ENCODE measurements at regions not wholly inside any gene's neighbourhood (a gene's known extent, or its start where the extent isn't known, plus 50 kb on each side); places are given as distances from the start of the nearest gene placed in this dataset.

DNA sequence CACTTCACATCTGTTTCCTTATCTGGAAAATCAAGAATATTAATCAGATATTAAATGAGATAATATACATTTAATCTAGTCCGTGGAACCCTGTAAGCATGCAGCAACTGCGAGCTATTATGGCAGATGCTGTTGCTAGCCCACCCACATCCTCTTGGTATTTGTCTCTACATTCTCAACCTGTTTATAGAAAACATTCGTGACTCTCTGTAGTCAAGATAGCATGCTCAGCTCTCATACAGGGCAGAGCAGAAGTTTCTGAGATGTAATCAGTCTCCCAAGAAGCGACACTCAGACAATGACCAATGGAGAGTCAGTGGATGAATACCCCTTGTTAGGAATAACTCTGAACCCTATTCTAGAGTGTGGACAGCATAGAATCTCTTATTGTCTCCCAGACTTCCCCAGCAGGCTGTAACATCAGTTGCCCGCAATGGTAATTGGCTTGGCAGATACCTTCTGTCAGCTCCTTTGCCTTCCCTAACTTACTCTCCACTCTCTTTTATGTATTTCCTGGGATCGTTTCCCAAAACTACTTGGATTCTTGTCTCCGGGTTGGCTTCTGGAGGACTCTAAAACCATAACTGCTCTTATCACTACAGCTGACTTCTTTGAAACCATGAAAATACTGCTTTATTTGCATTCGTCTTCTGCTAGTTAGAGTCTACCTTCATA, 400.7 kb upstream of the TNP1 start:
- no peak for DNase-seq

DNA sequence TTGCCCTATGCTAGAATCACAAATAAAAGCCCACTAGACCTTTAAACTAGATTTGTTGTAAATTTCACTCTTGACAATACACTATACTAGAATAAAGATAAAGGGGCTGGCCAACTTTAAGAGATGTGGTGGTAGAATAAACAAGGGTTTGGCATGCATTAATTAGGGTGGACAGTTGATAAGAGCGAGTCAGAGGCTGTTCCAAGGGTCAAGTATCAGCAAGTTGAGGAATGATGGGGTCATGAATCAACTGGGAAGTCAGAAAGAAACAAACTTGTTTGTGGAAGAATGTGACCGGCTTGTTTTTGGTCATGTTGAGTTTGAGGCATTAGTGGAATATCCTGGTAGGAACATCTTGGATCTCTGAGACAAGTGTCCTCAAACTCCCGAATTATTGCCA, 398.3 kb upstream of the TNP1 start:
- DNase-seq, result no peak

DNA sequence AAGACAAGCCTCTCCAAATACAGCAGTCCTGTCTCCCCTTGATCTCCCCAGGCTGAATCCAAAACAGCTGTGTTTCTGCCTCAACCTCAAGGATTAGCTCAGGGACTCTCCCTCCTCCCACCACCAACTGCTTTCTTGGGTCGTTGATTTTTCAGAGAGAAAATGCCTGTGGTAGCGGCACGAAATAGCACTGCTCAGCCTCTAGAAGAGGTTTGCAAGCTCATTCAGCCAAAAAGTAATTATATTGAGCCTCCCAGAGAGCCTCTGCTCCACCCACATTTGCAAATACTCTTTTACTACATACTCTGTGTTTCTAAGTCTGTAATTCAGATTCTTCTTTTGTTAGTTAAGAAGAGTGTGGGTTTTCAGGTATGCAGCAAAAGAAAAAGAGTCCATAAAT, 396.4 kb upstream of the TNP1 start:
- no peak for DNase-seq

DNA sequence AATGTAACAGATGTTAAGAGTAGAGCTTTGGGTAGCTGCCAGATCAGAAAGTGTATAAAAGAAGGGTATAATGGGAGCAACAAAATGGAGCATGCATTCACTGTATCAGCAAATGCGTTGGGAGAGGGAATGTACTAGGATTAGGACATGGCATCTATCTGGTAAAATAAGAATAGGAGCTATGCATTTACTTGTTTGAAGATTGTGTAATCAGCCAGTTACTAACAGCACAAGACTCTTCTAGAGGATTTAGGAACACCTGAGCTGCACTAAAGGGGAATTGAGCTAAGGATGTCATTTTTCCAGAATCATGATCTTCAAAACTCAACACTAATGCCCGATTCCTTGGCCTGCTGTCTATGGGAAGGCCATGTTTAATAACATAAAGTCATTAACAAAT, 394.2 kb upstream of the TNP1 start:
- no peak for DNase-seq

DNA sequence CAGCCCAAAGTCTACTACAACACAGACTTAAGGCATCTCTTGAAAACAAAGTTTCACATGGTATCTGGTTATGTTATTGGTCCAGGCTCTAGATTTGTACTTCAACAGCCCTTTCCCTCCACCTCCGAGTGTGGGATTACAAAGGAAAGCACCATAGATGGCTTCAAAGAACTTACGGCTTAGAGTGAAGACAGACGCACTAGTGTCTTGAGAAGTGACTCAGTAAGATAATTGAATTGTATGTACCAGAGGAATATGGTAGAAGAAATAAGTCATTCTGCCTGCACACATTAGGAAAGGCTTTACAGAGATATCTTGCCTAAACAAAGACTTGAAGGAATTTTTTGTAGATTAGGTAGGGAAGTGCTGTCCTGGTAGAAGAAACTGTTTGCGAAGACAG, 392.3 kb upstream of the TNP1 start:
- DNase-seq, result no peak

DNA sequence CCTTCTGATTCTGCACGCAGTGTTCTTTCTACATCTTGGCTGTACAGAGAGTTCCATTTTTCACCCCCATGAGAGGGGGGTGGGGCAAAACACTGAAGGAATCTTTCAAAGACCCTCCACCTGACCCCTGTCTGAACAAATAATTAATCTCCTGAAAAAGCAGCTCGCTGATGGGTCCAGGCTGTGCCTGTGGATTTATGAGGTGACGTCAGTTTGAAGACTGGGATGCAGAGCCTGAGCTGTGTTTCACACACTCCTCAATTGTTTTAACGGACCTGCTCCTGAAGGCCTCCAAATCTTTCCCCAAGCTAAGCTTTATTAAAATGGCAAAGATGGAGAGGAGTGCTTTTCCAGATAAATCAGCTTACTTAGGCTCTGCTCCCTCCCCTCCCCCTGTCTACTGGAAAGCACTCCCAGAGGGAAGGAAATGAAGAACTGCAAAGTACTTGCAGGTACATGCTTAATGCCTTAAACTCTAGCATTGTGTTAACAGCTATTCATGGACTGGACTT, 390.2 kb upstream of the TNP1 start:
- DNase-seq, result no peak

DNA sequence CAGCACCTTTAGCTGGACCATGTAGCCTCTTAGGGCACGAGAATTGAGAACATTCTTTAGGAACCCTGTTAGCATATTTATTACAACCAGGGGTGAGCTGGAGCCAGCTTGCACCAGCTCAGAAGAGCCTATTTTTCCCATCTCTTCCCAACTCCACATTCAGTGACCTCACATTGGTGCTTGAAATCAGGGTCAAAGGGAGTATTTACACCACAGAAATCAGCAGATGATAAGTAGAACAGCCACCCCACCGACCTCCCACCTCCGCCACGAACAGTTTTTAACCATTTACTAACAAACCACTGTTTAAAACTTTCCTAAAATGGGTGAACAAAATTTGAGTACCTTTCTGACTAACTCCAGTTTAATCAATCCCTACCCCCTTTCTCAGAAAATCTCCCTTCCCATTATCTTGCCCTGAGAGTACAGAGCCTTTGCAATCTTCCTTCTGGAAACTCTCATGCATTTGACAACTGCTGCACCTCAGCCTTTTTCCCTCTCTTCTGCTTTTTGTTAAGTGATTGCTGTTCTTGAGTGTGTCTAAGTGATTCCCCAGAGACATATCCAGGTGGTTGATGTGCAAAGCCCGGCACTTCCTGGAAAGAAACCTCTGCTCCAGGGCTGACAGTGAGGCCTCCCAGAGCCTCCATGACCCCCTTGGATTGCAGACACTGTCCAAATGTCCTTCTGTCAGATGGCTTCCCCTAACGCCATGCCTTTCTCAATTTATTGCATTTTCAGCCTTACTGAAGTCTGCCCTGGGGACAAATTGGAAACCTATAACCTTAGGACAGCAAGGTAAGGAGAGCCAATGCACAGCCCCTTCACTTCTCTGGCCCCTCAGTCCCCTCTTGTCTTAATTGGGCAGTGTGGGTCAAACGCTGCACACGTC, 389.5 kb upstream of the TNP1 start:
- DNase-seq, result no peak

DNA sequence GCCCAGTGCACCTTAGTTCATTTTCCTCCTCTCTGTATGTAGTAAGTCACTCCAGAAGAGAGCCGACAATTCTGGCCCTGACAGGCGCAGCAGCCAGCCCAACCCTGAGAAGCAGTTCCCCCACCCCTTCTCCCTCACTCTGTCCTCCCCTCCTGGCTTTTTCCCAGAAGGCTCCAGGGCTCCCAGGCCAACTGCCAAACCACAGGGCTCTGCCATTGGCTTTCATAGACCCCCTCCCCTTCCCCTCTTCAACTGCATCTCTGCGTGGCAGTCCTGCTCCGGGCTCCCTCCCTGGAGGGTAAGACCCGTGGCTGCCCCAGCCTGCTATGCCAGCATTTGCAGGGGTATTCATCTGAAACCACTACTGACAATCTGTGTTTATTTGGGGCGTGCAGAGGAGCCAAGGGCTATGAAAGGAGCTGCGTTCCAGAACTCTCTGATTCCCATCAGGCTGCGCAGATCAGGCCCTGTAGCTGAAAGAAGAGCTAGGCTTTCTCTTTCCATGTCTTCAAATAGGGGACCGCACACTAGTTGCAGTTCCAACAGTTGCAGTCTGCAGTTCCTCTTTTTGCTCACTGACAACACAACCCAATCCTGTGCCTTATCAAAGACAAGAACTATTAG, 388.6 kb upstream of the TNP1 start:
- DNase-seq, result no peak

DNA sequence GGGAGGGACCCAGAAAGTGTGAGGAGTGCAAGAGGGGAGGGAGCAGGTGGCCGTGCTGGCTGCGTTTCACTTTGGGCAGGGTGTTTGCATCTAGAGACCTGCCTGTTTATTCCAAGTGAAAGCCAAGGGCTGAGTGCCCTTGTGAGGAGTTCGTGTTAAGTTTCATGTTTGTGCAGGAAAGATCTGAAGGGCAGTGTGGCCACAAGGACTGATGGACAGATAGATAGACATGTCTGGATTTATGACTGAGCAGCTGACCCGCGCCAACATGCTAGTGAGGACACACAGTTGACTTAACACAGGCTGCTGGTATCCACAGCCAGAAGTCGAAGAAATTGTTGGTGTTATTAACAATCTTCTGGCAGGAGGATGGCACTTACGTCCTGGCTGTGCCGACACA, 387.6 kb upstream of the TNP1 start:
- DNase-seq, result no peak

DNA sequence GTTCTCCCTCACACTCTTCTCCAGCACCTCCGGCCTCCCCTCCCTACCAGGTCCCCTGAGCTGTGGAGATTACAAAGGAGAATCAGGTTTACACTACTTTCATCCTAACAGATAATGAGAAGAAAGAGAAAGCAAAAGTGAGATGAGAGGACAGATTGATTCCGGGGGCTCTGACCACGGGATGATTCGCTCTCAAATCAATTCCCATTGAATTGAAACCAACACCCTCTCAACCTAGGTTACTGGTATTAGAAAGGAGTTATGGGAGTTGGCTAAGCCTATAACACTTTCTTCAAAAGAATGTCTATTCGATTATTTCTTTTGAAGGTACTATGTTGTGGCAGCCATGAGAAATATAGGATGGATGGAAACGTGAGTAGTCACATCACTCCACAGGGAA, 386.2 kb upstream of the TNP1 start:
- no peak for DNase-seq

DNA sequence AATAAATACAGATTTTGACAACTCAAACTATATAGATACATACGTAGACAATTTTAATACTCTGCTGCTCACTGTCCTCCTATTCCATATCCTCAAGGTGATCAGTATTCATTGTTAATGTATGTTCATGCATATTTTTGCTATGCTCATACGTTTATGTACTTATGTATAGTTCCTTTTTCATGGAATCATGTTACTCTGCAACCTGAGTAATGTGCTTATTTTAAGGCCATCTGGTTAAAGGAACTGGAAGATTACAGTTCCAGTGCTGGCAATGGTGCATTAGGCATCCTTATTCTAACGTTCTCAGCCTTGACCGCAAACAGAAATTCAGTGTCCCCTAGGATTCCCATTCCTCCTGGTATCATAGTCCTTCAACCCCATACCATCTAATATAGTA, 385.0 kb upstream of the TNP1 start:
- no peak for DNase-seq

DNA sequence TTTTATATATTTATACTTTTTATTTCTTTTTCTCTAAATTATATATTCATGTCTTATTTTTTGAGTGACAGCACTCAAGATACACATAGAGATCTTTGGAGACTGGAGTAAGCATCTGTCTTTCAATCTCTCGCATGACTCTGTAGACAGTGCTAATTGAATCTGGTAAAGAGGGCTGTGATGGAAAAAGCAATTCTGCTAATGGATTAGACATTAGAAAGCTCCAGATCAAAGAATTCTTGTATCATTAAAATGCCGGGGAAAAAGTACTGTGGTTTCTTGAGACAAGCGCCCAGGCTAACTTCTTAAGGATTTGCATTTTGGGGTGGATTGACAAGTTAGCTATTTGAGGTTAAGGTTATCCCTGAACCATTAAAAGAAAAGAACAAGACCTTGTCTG, 383.1 kb upstream of the TNP1 start:
- DNase-seq, result no peak

DNA sequence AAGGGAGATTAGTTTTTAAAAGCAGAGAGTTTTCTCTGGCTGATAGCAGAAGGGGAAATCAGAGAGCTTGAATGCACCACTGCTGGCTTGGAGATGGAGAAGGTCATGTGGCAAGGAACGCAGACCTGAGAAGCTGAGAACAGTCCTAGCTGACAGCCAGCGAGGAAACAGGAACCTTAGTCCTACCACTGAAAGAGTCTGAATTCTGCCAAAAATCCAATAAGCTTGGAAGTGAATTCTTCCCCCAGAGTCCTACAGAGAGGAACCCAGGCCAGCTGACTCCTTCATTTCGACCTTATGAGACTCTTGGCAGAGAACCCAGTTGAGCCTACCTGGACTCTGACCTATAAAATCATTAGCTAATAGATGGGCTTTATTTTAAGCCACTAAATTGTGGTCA, 371.9 kb upstream of the TNP1 start:
- DNase-seq, result no peak

DNA sequence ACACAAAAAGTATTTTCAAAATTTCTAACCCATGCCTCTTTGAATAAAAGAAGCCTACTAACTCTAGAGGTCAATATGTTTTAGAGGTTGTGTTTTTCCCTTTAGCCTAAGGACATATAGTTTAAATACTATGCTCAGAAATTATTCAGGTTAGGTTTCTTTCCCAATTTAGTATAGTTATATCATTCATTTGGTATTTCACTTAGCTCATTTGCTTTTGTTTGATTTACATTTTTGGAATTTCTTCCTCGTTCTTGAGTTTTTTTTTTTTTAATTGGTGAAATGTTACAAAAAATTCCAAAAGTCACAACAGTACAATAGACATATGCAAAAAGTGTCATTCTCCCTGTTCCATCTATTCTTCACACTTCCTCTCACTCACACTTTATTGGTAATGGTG, 371.3 kb upstream of the TNP1 start:
- DNase-seq, result no peak

DNA sequence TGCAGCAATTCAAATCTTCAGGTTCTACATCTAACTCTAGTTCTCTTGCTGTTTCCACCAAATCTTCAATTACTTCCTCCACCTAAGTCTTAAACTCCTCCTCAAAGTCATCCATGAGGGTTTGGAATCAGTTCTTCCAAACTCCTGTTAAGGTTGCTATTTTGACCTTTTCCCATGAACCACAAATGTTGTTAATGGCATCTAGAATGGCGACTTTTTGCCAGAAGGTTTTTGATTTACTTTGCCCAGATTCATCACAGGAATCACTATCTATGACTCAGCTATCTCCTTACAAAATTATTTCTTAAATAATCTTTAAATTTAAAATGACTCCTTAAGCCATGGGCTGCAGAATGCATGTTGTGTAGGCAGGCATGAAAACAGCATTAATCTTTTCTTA, 368.9 kb upstream of the TNP1 start:
- DNase-seq, result no peak

DNA sequence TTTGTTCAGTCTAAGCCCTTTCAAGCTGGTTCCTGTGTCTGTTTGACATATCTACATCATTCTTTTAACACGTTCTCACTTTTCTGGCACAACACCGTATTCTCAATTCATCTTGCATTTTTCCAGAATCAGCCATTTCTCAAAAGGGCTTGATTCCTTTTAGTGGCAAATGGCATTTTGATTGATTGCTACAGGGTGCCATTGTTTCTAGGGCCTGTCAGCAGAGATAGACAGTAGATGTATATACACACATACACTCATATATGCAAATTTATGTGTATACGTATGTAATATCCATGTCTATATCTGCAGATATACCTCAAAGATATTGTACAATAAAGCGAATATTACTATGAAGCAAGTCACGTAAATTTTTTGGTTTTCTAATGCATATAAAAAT, 367.9 kb upstream of the TNP1 start:
- no peak for DNase-seq

DNA sequence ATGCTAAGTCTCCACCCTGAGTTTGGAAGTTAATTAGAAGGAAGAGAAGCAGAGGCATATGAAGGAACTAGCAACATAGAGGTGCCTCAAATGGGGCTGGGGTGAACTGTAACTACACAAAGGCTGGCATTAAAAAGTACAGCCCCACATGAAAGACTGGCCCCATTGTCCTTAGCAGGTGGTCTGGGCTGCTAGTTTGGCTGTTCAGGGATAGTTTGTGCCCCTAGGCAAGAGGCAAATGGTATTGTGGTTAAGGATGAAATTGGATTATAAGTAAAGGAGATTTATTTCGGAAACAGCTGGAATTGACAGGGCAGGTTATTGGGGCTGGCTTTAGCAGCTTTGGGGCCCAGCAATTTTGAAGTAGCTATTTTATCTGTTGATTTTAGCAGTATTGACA, 365.7 kb upstream of the TNP1 start:
- no peak for DNase-seq

DNA sequence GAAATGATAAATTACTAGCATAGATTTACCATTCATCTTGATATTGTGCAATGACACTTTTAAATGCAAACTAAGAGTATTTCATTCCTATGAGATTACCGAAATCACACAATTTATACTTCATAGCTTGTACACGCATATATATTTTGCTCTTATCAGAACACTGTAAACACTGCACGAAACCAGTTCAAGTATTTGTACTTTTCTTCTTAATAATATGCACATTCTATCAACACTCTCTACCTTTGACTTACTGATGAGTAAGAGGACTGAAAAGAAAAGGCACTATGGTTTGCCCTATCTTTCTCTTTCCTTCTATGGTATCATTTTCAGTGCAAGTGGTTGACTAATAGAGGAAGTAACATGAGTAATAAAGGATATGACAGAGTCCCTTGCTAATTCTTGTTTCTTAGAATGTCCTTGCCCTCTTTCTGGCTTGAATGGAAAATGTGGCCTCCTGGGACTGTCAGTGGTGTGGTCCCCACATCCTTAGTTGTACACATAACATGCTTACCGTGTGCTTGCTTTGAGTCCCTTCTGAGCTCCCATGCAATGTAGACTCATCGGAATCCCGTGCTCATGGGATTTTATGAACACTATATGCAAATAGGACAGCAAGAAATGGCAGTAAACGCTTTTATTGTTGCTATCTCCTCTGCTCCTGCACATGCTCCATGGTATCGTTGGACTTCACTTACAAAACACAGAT, 363.5 kb upstream of the TNP1 start:
- DNase-seq, result peak; percentile 64

DNA sequence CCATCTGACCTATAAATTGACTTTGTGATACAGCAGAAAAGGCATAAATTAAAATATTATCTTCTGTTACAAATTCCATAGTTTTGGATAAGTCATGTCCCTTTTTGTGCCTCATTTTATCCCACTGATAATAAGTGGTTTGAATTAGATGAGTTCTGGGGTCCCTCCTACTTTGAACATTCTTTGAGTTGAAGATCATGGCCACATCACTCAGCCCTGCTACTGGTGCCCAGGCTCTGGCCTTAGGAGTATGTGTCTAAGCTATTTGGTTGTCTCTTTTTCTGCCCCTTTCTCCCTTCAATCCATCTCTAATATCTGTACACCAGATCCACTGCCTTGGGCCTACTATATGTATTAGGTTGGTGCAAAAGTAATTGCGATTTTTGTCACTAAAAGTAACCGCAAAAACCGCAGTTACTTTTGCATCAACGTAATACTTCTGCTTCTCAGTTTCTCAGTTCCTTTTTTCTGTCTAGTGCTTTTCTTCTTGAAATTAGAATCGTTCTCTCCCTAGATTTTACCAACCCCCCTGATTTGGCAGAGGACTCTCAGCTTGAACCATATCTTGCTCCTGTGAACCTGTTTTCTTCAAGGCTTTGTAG, 362.5 kb upstream of the TNP1 start:
- no peak for DNase-seq

DNA sequence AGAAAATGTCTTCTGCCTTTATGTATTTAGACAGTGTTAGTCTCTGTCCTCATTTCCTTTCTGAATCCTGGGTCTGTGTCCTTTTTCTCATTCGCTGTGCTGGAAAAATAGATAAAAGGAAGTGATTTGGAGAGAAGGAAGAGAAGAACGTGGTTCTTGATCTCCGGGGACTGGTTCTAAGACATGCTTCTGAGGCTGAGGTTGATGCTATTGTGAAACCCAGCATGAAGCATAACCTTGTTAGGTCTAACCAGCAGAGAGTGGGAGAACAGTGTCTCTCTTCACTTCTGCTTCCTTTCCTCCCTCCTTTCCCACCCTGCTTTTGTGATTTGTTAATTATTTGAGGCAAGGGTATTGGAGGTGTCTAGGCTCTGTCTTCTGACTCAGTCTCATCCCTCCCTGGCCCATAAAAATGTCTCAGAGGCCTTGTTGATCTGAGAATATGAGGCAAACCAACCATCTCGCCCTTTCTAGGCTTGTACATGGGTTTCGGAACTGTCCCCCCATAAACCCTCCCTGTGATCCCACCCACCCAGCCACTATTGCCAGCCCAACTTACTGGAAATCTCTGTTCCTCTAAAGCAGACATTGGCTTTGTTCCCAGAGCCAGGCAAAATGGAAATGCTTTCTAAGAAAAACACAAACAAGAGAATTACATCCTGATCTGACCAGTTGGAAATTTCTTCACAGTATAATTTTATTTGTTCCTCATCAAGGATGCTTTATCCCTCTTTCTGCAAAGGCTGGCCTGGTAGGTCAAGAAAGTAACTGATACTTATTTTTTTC, 360.6 kb upstream of the TNP1 start:
- DNase-seq, result no peak

DNA sequence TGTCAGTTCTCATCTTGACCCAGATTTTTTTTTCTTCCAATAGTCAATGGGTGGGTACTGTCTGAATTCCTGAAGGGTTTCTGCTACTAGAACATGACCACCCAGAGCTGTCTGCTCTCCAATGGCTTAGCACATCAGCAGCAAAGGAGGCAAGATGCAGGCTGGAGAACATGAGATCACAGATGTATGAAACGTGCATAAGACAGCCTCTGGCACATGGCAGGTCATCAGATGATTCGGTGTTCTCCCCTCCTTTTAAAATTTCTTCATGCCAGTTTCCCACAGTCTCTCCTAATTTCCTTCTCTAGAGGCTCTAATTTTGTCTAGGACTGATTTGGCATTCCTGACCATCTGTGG, 359.3 kb upstream of the TNP1 start:
- no peak for DNase-seq

All from activated effector memory CD4-positive, alpha-beta T cell treated with anti-CD3 and anti-CD28 coated beads, Interleukin-2, amount 50 U/mL, for 16 hours (primary cell).